HG03097 (cell line): ENCODE measurements at regions not wholly inside any gene's neighbourhood (a gene's known extent, or its start where the extent isn't known, plus 50 kb on each side); places are given as distances from the start of the nearest gene placed in this dataset.

Experiments
- ATAC-seq: cut with Tn5 transposase; IDR thresholded peaks from one replicate; pipeline ENCODE4 v1.9.1; 2021; ENCODE audit not compliant: unreplicated experiment, low FRiP score

DNA sequence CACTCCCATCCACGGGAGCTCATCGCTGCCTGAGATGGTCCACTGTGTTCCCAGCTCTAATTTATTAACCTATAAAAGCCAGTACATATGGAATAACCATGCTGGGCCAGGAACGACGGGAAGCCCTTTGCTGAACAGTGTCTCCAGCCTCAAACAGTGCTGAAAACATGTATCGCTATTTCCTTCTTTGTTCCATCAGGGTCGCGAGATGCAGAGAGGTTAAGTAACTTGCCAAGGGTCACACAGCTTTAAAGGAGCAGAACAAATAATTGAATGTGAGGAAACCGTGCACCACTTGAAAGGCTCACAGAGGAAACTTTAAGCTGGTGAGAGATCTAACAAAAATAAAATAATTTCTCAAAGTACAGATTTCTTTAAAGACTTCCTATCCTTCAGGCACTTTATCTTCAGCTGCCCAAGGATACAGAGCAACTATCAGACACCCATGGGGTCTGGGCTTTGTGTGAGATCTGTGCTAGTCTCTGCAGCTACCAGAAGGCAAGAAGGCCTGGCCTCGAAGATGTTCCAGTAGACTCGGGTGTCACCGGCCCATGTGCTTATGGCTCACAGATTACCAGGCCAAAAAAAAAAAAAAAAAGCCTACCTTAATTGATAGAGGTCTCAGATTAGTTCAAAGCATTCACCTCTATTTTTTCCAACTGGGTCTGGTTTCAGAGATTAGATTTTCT is 207.8 kb upstream of the FOXF1 start:
- no peak for ATAC-seq

GRCh38 chr16:86303787-86304678 is 206.3 kb upstream of the FOXF1 start:
- no peak for ATAC-seq

DNA sequence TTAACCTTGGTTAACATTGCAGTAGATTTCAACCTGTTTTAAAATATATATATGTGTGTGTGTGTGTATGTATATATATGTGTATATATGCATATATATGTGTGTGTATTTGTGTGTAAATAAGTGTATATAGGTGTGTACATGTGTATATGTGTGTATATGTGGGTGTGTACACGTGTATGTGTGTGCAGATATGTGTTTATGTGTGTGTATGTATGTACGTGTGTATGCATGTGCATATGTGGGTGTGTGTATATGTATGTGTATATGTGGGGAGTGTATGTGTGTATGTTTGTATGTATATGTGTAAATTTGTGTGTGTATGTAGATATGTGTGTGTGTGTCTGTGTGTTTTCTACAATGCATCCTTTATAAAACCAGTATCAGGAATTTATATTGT is 205.5 kb upstream of the FOXF1 start:
- no peak for ATAC-seq

GRCh38 chr16:86305440-86305839 is 204.9 kb upstream of the FOXF1 start:
- ATAC-seq: no peak

- no peak for ATAC-seq
Measured at GRCh38 chr16:86306011-86306644, 204.2 kb upstream of the FOXF1 start.

DNA sequence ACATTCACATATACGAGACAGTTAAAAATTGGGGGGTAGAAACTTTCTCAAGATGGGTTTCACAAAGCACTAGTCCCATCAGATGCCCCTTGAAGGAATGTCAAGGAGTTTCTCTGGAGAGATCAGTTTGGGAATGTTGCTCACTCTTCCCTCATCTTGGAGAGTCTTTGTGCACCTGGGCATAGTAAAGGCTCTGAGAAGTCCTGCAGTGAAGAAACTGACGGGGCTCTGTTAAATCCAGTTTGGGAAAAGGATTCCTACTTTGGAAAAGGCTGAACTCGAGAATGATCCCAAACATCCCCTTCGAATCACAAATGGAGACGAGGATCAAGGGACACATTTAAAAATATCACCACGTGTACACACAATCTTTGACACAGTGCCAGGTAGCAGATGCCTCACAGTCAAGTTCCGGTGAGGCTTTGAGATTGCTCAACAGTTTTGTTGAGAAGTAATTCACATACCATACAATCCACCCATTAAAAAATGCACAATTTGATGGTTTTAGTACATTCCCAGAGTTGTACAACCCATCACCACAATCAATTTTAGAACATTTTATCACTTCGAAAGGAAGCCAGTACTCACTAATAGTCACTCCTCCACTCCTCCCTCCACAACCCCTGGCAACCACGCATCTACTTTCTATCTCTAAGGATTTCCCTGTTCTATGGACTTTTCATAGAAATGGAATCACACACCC is 203.4 kb upstream of the FOXF1 start:
- no peak for ATAC-seq

DNA sequence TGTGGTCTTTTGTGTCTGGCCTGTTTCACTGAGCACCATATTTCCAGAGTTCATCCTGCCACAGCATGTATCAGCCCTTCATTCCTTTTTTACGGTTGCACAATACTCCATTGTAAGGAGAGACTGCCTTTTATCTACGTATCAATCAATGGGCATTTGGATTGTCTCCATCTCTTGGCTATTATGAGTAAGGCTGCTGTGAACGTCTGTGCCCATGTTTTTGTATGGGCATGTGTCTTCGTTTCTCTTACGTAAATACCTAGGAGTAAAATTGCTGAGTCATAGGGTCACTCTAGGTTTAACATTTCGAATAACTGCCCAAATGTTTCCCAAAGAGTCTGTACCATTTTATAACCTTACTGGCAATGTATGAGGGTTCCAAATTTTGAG is 202.8 kb upstream of the FOXF1 start:
- no peak for ATAC-seq

GRCh38 chr16:86308514-86308913 is 201.8 kb upstream of the FOXF1 start:
- no peak for ATAC-seq

DNA sequence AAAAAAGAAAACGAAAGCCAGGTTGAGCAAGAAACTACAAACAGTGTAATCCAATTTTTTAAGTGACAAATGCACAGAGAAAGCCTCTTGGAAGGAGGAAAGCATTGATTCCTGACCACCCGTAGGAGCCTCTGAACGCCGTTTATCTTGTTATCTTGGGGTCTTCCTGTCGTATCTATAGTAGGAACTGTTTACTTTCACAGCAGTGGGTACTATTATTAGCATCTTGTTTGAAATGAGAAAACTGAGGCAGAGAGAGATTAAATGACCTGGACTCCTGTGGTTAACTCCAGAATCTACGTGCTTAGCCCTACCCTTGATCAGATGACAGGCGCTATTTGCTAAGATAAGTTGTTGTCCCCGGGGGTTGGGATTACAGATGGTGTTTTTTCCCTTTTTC is 196.7 kb upstream of the FOXF1 start:
- no peak for ATAC-seq

DNA sequence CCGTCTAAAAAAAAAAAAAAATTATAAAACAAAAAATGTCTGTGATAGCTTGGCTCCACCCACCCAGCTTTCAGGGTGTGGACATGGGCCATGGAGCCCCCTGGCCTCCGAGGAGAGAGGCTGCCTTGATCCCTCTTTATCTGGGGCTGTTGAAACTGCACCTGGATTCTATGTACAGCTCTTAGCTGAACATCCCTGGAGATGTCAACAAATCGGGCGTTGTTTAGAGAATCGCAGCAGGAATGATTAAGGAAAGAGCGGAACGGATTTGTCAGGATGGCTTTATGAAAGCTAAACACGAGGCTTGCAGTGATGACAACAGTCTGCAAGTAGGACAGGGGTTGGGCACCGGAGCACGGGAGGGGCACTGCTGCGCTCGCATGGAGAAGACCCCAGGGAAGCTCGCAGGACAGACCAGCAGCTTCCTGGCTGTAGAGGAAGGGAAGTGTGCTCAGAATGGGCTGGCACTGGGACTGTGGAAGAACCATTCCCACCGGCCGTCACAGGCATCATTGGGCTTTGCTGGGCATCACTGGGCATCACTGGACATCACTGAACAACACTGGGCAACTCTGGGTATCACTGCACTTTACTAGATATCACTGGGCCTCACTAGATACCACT is 195.8 kb upstream of the FOXF1 start:
- ATAC-seq: no peak

GRCh38 chr16:86316967-86317812 is 193.1 kb upstream of the FOXF1 start:
- no peak for ATAC-seq

GRCh38 chr16:86317813-86318650 is 192.3 kb upstream of the FOXF1 start:
- no peak for ATAC-seq

DNA sequence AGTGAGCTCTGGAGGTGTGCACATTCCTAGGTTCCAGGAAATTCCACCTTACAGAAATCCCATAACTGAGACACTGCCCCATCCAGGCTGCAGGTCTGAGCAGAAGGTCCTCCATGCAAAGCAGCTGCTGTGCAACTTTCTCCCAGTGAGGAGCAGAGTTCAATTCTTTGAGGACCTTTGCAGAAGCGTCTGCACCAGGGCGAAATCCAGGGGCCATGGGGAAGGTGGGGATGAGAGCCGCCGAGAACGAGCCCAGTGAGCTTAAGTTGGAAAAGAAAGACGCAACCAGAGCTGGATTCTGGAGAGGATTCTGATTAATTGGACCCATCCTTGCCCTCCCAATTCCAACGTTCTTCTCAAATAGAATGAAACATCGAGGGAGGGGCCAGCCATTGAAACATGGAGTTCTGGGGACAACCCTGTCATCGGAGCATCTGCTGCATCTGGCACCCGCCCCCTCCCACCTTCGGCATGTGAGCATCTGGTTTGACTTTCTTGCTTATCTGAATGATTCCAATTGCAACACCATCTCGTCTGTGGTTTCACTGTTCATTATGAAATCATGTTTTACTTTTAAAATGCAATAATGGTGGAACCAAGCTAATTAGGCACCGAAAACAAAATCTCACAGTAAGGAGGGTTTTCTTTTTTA is 190.6 kb upstream of the FOXF1 start:
- no peak for ATAC-seq

DNA sequence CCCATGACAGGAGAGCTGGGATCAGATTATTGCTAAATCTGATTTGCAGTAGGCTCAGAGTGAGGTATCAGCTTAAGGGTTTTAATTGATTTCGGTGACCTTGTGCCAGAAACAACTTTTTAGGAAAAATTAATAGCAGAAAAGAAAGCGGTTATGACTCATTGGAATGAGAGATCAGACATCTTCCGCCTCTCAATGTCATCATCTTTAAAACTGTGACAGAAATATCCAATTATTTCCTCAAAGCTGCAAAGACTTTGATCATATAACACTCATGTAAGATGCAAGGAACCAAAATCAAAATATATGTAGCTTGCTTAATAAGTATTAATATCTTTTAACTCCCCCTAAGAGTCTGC is 190.1 kb upstream of the FOXF1 start:
- ATAC-seq: no peak

GRCh38 chr16:86321491-86321890 is 188.8 kb upstream of the FOXF1 start:
- ATAC-seq: no peak

GRCh38 chr16:86322283-86322682 is 188.0 kb upstream of the FOXF1 start:
- ATAC-seq: no peak

GRCh38 chr16:86322806-86323205 is 187.5 kb upstream of the FOXF1 start:
- no peak for ATAC-seq

GRCh38 chr16:86324320-86324719 is 186.0 kb upstream of the FOXF1 start:
- ATAC-seq: no peak
